GM23338 (cell line): ENCODE measurements at regions not wholly inside any gene's neighbourhood (a gene's known extent, or its start where the extent isn't known, plus 50 kb on each side); places are given as distances from the start of the nearest gene placed in this dataset.

ENCODE experiments used
- ATAC-seq: fragments of 200-7000 bp; cut with Tn5 transposase; 3 replicates; pipeline ENCODE4 v1.9.1; 2020
- DNase-seq: peaks from one replicate; pipeline ENCODE4 v3.0.0-alpha.2; 2015; ENCODE audit warnings: low spot score
- H2AFZ ChIP-seq: fragments of 200-600 bp; sonication (generic); 2 replicates; pipeline ENCODE4 v1.8.0; 2016; ENCODE audit warnings: antibody characterized with exemption, mild to moderate bottlenecking, moderate library complexity
- H3F3A ChIP-seq: fragments of 200-600 bp; sonication (generic); replicated peaks from 2 replicates; pipeline ENCODE4 v1.8.0; 2017; ENCODE audit warnings: antibody characterized with exemption, mixed run types, low read depth
- H3K27ac ChIP-seq: fragments of 200-600 bp; sonication (generic); 2 replicates; pipeline ENCODE4 v1.6.1; 2016; ENCODE audit warnings: low read depth
- H3K27me3 ChIP-seq: fragments of 200-600 bp; sonication (generic); 2 replicates; pipeline ENCODE4 v1.8.0; 2016; ENCODE audit warnings: mild to moderate bottlenecking, mixed run types, moderate library complexity; ENCODE audit not compliant: insufficient read depth
- H3K36me3 ChIP-seq: fragments of 200-600 bp; sonication (generic); 2 replicates; pipeline ENCODE4 v1.8.0; 2016; ENCODE audit warnings: mild to moderate bottlenecking; ENCODE audit not compliant: insufficient read depth
- H3K4me1 ChIP-seq: fragments of 200-600 bp; sonication (generic); 2 replicates; pipeline ENCODE4 v1.8.0; 2016; ENCODE audit warnings: mild to moderate bottlenecking, moderate library complexity; ENCODE audit not compliant: insufficient read depth
- H3K4me2 ChIP-seq: fragments of 200-600 bp; sonication (generic); 2 replicates; pipeline ENCODE4 v1.7.1; 2017; ENCODE audit warnings: mixed run types
- H3K4me3 ChIP-seq: fragments of 200-600 bp; sonication (generic); 2 replicates; pipeline ENCODE4 v1.6.1; 2016; ENCODE audit warnings: mixed run types
- H3K79me2 ChIP-seq: fragments of 200-600 bp; sonication (generic); replicated peaks from 2 replicates; pipeline ENCODE4 v1.8.0; 2017; ENCODE audit warnings: mild to moderate bottlenecking; ENCODE audit not compliant: insufficient read depth
- H3K9me2 ChIP-seq: fragments of 200-600 bp; sonication (generic); 2 replicates; pipeline ENCODE4 v1.8.0; 2017; ENCODE audit not compliant: insufficient read depth
- H4K20me1 ChIP-seq: fragments of 200-600 bp; sonication (generic); replicated peaks from 2 replicates; pipeline ENCODE4 v1.8.0; 2017; ENCODE audit warnings: mild to moderate bottlenecking; ENCODE audit not compliant: insufficient read depth
- H3K27ac Mint-ChIP-seq: 2 replicates; pipeline ENCODE4 v1.8.0; 2020; ENCODE audit warnings: inconsistent platforms, mild to moderate bottlenecking, moderate library complexity, mixed read lengths
- H3K27me3 Mint-ChIP-seq: 3 replicates; pipeline ENCODE4 v1.8.0; 2022; ENCODE audit warnings: low read depth, mild to moderate bottlenecking, moderate library complexity, mixed read lengths, inconsistent platforms; ENCODE audit not compliant: insufficient read depth, poor library complexity
- H3K36me3 Mint-ChIP-seq: 3 replicates; pipeline ENCODE4 v1.8.0; 2021; ENCODE audit warnings: low read depth, mild to moderate bottlenecking, inconsistent platforms, moderate library complexity, mixed read lengths
- H3K4me1 Mint-ChIP-seq: 3 replicates; pipeline ENCODE4 v1.8.0; 2020; ENCODE audit warnings: mild to moderate bottlenecking, inconsistent platforms, mixed read lengths
- H3K4me3 Mint-ChIP-seq: 3 replicates; pipeline ENCODE4 v1.8.0; 2021; ENCODE audit warnings: moderate library complexity, mild to moderate bottlenecking, inconsistent platforms, mixed read lengths
- H3K9me3 Mint-ChIP-seq: 3 replicates; pipeline ENCODE4 v1.8.0; 2020; ENCODE audit warnings: moderate library complexity, mild to moderate bottlenecking, inconsistent platforms, mixed read lengths
- CREB1 ChIP-seq: fragments of 250-450 bp; sonication (Bioruptor Pico); IDR thresholded peaks from 2 replicates; pipeline ENCODE4 v1.5.0; 2020; ENCODE audit warnings: low read depth, mild to moderate bottlenecking, moderate library complexity
- CTCF ChIP-seq, 2 experiments: fragments of 200-600 bp in 1 of 2; sonication (generic) in 1 of 2; conservative IDR thresholded peaks; 2 replicates each; pipeline versions ENCODE4 v1.5.1 to v1.6.1; 2016 to 2017; ENCODE audit warnings: antibody characterized with exemption in 2 of 2, low read depth in 2 of 2, mild to moderate bottlenecking in 2 of 2, moderate library complexity in 1 of 2
- EZH2 ChIP-seq: fragments of 200-600 bp; sonication (generic); IDR thresholded peaks from one replicate; pipeline ENCODE4 v1.8.0; 2017; ENCODE audit warnings: antibody characterized with exemption, mild to moderate bottlenecking, low read depth; ENCODE audit not compliant: unreplicated experiment
- EZH2phosphoT487 ChIP-seq: fragments of 200-600 bp; sonication (generic); IDR thresholded peaks from one replicate; pipeline ENCODE4 v1.8.1; 2018; ENCODE audit warnings: antibody characterized with exemption; ENCODE audit not compliant: unreplicated experiment
- JUNB ChIP-seq: IDR thresholded peaks from one replicate; pipeline ENCODE4 v1.6.1; 2016; ENCODE audit warnings: antibody characterized with exemption; ENCODE audit not compliant: unreplicated experiment
- NANOG ChIP-seq: IDR thresholded peaks from 2 replicates; pipeline ENCODE4 v1.6.1; 2016; ENCODE audit warnings: antibody characterized with exemption, borderline replicate concordance
- STAT1 ChIP-seq: IDR thresholded peaks from one replicate; pipeline ENCODE4 v1.6.1; 2016; ENCODE audit warnings: antibody characterized with exemption; ENCODE audit not compliant: unreplicated experiment
- ZNF114 ChIP-seq: fragments of 250-450 bp; sonication (Bioruptor Pico); IDR thresholded peaks from 2 replicates; pipeline ENCODE4 v1.5.0; 2020; ENCODE audit warnings: mild to moderate bottlenecking, moderate library complexity
- ZNF331 ChIP-seq: fragments of 250-450 bp; sonication (Bioruptor Pico); IDR thresholded peaks from 2 replicates; pipeline ENCODE4 v1.5.0; 2020; ENCODE audit warnings: low read depth, mild to moderate bottlenecking, moderate library complexity
- TF ChIP-seq, protein P1 (sequence below): IDR thresholded peaks from 2 replicates; pipeline ENCODE4 v1.6.1; 2016; ENCODE audit warnings: antibody characterized with exemption
- TF ChIP-seq, protein P2 (sequence below): IDR thresholded peaks from one replicate; pipeline ENCODE4 v1.6.1; 2018; ENCODE audit warnings: antibody characterized with exemption; ENCODE audit not compliant: unreplicated experiment

GRCh38 chr1:105655032-105655431, 1401.4 kb upstream of the PRMT6 start (continued):
- TF ChIP-seq EZH2 (no peak), CTCF (conservative IDR thresholded peaks at IDR 0.05; ENCODE audit: low read depth in 2 of 2) (no peak)

DNA sequence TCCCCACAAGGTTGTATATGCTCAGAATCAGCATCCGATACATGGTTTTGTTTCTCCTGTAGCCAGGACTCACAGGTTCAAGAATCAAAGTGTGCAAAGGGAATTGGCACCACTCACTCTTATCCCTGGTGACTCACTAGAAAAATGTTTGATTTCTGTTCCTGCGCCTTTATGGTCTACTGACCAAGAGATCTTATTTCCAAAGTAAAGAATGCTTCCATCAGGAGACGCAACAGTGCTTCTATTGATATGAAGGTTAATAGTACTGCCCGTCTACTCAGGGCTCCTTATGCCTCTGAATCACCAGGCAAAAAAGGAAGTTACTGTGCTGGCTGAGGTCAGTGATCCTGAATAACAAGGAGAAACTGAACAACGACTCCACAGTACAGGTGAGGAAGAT, 1392.0 kb upstream of the PRMT6 start:
- Mint-ChIP-seq H3K27ac (no peak overlapping the region), H3K27me3 (no peaks in the 10 kb centered on the region), H3K36me3 (no peaks in the 10 kb centered on the region; the same call in 2 of the 3 replicates), H3K9me3 (no peaks in the 10 kb centered on the region; the same call in 2 of the 3 replicates), H3K4me1 (no peaks in the 10 kb centered on the region), H3K4me3 (no peak overlapping the region)
- no peaks in the 10 kb centered on the region for H3K36me3 ChIP-seq
- H3K79me2 ChIP-seq: no peaks in the 10 kb centered on the region
- DNase-seq (no peak), ATAC-seq (no peak)
- H4K20me1 ChIP-seq: no peaks in the 10 kb centered on the region
- no peaks in the 10 kb centered on the region for H3F3A ChIP-seq
- H3K9me2 ChIP-seq: no peaks in the 10 kb centered on the region
- no peak overlapping the region for H2AFZ ChIP-seq
- no peak overlapping the region for H3K4me2 ChIP-seq
- no peak overlapping the region for H3K27ac ChIP-seq
- TF ChIP-seq EZH2 (no peak), ZNF114 (CRISPR knock-in tag) (no peak)
- TF ChIP-seq, protein P1, sequence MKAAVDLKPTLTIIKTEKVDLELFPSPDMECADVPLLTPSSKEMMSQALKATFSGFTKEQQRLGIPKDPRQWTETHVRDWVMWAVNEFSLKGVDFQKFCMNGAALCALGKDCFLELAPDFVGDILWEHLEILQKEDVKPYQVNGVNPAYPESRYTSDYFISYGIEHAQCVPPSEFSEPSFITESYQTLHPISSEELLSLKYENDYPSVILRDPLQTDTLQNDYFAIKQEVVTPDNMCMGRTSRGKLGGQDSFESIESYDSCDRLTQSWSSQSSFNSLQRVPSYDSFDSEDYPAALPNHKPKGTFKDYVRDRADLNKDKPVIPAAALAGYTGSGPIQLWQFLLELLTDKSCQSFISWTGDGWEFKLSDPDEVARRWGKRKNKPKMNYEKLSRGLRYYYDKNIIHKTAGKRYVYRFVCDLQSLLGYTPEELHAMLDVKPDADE: no peak
- no peaks in the 10 kb centered on the region for H3K27me3 ChIP-seq
- H3K4me3 ChIP-seq: no peak overlapping the region
- H3K4me1 ChIP-seq: no peaks in the 10 kb centered on the region

DNA sequence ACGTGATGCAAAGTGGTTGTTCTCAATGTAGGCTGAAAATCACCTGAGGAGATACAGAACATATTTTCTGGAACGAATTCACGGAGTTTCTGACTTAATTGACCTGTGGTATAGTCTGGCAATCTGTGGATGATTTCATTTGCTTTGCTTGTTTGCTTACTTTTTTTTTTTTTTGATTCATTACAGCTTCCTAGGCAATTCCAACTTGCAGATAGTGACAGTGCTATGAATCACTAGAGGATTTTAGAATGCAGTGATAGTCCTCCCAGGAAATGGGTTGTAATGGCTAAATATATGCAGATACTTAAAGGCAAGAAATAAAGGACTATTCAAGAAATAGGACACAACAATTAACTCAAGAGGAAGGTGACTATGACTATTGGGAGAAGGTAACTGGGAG, 1378.1 kb upstream of the PRMT6 start:
- Histone ChIP-seq H3K9me2 (no peaks in the 10 kb centered on the region), H3K79me2 (no peaks in the 10 kb centered on the region), H3K4me3 (no peak overlapping the region), H2AFZ (no peak overlapping the region), H3K27me3 (no peaks in the 10 kb centered on the region), H3F3A (no peaks in the 10 kb centered on the region), H4K20me1 (no peaks in the 10 kb centered on the region), H3K4me1 (no peaks in the 10 kb centered on the region), H3K4me2 (no peak overlapping the region), H3K36me3 (no peaks in the 10 kb centered on the region), H3K27ac (no peak overlapping the region)
- Mint-ChIP-seq H3K9me3 (no peaks in the 10 kb centered on the region), H3K36me3 (no peaks in the 10 kb centered on the region), H3K27ac (no peak overlapping the region), H3K4me1 (no peaks in the 10 kb centered on the region), H3K27me3 (no peaks in the 10 kb centered on the region), H3K4me3 (no peak overlapping the region)
- DNase-seq (no peak), ATAC-seq (no peak)
- TF ChIP-seq ZNF114 (CRISPR knock-in tag) (no peak), NANOG (no peak), CREB1 (CRISPR knock-in tag) (no peak), STAT1 (no peak), JUNB (no peak), ZNF331 (no peak), EZH2phosphoT487 (no peak), EZH2 (no peak)
- TF ChIP-seq, protein P2, sequence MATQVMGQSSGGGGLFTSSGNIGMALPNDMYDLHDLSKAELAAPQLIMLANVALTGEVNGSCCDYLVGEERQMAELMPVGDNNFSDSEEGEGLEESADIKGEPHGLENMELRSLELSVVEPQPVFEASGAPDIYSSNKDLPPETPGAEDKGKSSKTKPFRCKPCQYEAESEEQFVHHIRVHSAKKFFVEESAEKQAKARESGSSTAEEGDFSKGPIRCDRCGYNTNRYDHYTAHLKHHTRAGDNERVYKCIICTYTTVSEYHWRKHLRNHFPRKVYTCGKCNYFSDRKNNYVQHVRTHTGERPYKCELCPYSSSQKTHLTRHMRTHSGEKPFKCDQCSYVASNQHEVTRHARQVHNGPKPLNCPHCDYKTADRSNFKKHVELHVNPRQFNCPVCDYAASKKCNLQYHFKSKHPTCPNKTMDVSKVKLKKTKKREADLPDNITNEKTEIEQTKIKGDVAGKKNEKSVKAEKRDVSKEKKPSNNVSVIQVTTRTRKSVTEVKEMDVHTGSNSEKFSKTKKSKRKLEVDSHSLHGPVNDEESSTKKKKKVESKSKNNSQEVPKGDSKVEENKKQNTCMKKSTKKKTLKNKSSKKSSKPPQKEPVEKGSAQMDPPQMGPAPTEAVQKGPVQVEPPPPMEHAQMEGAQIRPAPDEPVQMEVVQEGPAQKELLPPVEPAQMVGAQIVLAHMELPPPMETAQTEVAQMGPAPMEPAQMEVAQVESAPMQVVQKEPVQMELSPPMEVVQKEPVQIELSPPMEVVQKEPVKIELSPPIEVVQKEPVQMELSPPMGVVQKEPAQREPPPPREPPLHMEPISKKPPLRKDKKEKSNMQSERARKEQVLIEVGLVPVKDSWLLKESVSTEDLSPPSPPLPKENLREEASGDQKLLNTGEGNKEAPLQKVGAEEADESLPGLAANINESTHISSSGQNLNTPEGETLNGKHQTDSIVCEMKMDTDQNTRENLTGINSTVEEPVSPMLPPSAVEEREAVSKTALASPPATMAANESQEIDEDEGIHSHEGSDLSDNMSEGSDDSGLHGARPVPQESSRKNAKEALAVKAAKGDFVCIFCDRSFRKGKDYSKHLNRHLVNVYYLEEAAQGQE: no peak
